Peyer's patch (tissue), 4 donors: ENCODE measurements at regions not wholly inside any gene's neighbourhood (a gene's known extent, or its start where the extent isn't known, plus 50 kb on each side); places are given as distances from the start of the nearest gene placed in this dataset.

Experiments
- DNase-seq, 3 donors: peaks; one replicate each; pipeline ENCODE4 v3.0.0-alpha.2; 2017 to 2019
- H3K27ac ChIP-seq, 4 donors: fragments of 200-600 bp; sonication (generic); one replicate each; pipeline ENCODE4 v1.5.1; 2016 to 2019
- H3K27me3 ChIP-seq, 2 donors: fragments of 200-600 bp; sonication (generic); one replicate each; pipeline ENCODE4 v1.5.1; 2019
- H3K36me3 ChIP-seq, 3 donors: fragments of 200-600 bp; sonication (generic); one replicate each; pipeline ENCODE4 v1.5.1; 2016 to 2019
- H3K4me1 ChIP-seq, 4 donors: fragments of 200-600 bp; sonication (generic); one replicate each; pipeline ENCODE4 v1.5.1; 2016 to 2019
- H3K4me3 ChIP-seq, 4 donors: fragments of 200-600 bp; sonication (generic); 1 replicate in 3 of 4; 2 replicates in 1 of 4; pipeline ENCODE4 v1.5.1; 2016 to 2019; ENCODE audit warnings: mild to moderate bottlenecking in 1 of 4
- H3K9me3 ChIP-seq, 4 donors: fragments of 200-600 bp; sonication (generic); one replicate each; pipeline ENCODE4 v1.5.1; 2016 to 2019; ENCODE audit warnings: mild to moderate bottlenecking in 1 of 4
- POLR2A ChIP-seq, 2 donors: fragments of 450-650 bp; IDR thresholded peaks; one replicate each; pipeline ENCODE4 v1.5.1; 2017; ENCODE audit warnings: antibody characterized with exemption in 2 of 2, mild to moderate bottlenecking in 2 of 2, moderate library complexity in 2 of 2
- TF ChIP-seq, protein P1 (sequence below), 6 experiments: fragments of 450-650 bp in 4 of 6; fragments of 200-600 bp in 2 of 6; sonication (generic) in 1 of 6; IDR thresholded peaks; one replicate each; pipeline ENCODE4 v1.5.1; 2017 to 2019; ENCODE audit warnings: antibody characterized with exemption in 6 of 6, mild to moderate bottlenecking in 3 of 6, moderate library complexity in 1 of 6

DNA sequence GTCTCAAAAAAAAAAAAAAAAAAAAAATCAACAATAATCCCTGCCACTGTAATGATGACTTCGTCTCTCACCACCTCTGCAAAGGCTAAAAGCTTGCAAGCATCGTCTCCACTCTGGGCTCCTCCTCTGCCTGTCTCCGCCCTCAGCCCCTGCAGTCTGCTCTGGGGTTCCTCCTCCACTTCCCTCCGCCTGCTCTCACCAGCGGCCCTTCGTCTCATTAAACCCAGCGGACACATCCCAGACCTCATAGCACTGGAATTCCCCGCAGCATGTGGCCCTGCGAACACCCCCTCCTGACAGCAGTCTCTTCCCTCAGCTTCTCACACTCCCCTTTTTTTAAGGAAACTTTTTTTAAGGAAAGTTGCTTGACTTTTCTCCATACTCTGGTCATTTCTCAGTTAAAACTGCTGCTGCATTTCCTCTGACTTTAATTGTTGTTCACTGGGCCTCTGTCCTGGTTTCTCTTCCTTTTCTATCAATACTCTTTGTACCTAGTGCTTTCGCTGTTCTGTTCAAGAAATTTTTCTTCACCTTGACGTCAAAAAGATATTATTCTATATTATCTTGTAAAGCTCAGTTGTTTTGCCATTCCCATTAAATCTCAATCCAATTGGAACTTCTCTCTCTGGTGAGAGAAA, 70.9 kb upstream of the PLEKHG1 start:
- no peak overlapping the region for H3K4me3 ChIP-seq

DNA sequence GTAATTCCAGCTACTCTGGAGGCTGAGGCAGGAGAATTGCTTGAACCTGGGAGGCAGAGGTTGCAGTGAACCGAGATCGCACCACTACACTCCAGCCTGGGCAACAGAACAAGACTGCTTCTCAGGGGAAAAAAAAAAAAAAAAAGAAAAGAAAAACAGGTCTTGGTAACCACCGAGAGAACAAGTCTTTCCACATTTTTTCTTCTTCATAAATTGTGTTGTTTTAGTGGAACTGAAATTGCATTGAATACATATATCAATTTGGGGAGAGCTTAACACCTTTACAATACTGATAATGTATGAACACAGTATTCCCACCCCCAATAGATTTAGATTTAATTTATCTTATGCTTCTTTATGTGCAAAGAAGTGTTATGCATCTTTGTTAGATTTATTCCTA, 70.0 kb upstream of the PLEKHG1 start:
- no peak for DNase-seq
- H3K27ac ChIP-seq = no peak overlapping the region
- no peak overlapping the region for H3K4me3 ChIP-seq
- H3K9me3 ChIP-seq = no peaks in the 10 kb centered on the region
- no peaks in the 10 kb centered on the region for H3K27me3 ChIP-seq
- TF ChIP-seq POLR2A (IDR thresholded peaks at IDR 0.05) = no peak
- TF ChIP-seq, protein P1, sequence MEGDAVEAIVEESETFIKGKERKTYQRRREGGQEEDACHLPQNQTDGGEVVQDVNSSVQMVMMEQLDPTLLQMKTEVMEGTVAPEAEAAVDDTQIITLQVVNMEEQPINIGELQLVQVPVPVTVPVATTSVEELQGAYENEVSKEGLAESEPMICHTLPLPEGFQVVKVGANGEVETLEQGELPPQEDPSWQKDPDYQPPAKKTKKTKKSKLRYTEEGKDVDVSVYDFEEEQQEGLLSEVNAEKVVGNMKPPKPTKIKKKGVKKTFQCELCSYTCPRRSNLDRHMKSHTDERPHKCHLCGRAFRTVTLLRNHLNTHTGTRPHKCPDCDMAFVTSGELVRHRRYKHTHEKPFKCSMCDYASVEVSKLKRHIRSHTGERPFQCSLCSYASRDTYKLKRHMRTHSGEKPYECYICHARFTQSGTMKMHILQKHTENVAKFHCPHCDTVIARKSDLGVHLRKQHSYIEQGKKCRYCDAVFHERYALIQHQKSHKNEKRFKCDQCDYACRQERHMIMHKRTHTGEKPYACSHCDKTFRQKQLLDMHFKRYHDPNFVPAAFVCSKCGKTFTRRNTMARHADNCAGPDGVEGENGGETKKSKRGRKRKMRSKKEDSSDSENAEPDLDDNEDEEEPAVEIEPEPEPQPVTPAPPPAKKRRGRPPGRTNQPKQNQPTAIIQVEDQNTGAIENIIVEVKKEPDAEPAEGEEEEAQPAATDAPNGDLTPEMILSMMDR (IDR thresholded peaks at IDR 0.05) = no peak
- H3K36me3 ChIP-seq = no peaks in the 10 kb centered on the region
- no peaks in the 10 kb centered on the region for H3K4me1 ChIP-seq

More for the DNA sequence above, 70.9 kb upstream of the PLEKHG1 start:
- H3K9me3 ChIP-seq = no peaks in the 10 kb centered on the region
- H3K27me3 ChIP-seq = no peaks in the 10 kb centered on the region
- peak overlapping the region in 1 of 4 donors; percentile 13 for H3K27ac ChIP-seq
- no peak for TF ChIP-seq POLR2A (IDR thresholded peaks at IDR 0.05)
- TF ChIP-seq, protein P1 (IDR thresholded peaks at IDR 0.05) = no peak
- H3K4me1 ChIP-seq = no peaks in the 10 kb centered on the region
- peak in 2 of 3 donors; percentile 40 to 55 for DNase-seq
- H3K36me3 ChIP-seq = no peaks in the 10 kb centered on the region

DNA sequence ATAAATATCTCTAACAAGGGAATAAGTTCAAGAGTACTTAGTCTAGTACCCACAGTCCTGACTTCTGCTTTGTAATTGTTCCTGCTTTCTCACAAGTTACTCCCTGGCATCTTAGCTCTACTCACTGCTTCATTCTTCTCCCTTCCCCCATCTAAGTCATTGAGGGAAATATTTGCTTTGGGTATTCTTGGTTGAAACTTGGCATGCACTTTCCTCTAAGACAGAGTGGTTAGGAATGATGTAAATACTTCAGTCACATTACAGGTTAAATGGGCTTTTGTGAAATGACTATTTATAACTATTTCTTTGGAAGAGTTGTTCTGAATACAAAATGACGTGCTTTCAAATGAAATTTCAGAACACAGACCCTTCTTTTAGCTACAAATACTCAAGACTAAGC, 67.7 kb upstream of the PLEKHG1 start:
- Histone ChIP-seq H3K9me3 (no peaks in the 10 kb centered on the region), H3K4me3 (no peak overlapping the region), H3K27me3 (no peaks in the 10 kb centered on the region), H3K36me3 (no peaks in the 10 kb centered on the region), H3K27ac (no peak overlapping the region), H3K4me1 (no peaks in the 10 kb centered on the region)
- TF ChIP-seq POLR2A (IDR thresholded peaks at IDR 0.05) = no peak
- TF ChIP-seq, protein P1 (IDR thresholded peaks at IDR 0.05) = no peak
- DNase-seq = no peak

DNA sequence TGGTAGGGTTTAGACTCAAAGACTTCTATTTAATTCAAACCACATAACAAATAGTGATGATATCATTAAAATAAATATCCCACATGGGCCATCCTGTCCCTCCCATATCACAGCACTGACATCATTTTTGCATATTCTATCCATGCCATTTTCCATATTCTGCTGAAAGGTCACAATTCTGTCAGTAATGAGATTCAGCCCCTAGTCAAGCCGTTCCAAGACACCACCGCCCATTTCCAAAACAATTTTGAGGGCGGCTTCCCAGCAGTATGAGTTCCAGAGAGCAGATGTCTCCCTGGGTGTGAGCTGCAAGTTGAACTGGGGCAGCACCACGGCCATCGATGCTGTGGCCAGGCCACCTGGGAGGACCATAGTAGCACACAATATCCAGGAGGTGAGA, 65.1 kb upstream of the PLEKHG1 start:
- TF ChIP-seq, protein P1 (IDR thresholded peaks at IDR 0.05) = no peak
- no peak for TF ChIP-seq POLR2A (IDR thresholded peaks at IDR 0.05)
- no peak for DNase-seq
- H3K36me3 ChIP-seq = no peaks in the 10 kb centered on the region
- no peak overlapping the region for H3K27ac ChIP-seq
- no peaks in the 10 kb centered on the region for H3K4me1 ChIP-seq
- no peak overlapping the region for H3K4me3 ChIP-seq
- no peaks in the 10 kb centered on the region for H3K27me3 ChIP-seq
- no peaks in the 10 kb centered on the region for H3K9me3 ChIP-seq

DNA sequence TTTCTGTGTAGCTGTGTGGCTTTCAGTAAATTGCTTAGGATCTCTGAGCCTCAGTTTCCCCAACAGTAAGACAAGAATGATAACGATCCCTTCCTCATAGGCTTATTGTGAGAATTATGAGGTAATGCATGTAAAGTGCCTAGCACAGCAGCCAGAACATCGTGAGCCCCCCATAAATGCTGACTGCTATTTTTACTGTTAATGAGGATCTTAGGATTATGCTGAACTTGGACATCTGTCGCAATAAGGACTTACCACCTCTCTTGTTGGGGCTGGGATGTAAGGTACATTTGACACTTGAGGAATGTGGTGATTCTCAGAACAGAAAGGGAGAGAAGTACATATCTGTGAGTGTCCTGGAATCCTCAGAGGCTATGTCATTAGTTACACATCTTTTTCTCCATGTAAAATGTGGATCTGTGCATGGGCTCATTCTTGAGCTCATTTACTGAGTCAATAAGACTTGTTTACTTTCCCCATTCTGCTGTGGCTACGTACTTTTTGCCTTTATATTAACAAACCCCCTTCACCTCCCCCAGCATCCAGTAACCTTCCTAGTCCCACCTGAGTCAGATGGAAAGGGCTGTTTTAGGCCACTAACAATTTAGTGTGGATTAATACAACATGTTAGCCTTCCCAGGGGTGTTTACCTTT, 64.4 kb upstream of the PLEKHG1 start:
- Histone ChIP-seq H3K27ac (no peak overlapping the region), H3K36me3 (no peaks in the 10 kb centered on the region), H3K27me3 (no peaks in the 10 kb centered on the region), H3K4me1 (no peaks in the 10 kb centered on the region), H3K4me3 (no peak overlapping the region), H3K9me3 (no peaks in the 10 kb centered on the region)
- no peak for DNase-seq
- no peak for TF ChIP-seq POLR2A (IDR thresholded peaks at IDR 0.05)
- TF ChIP-seq, protein P1 (IDR thresholded peaks at IDR 0.05) = no peak
